VCaP (cell line): ENCODE measurements at regions not wholly inside any gene's neighbourhood (a gene's known extent, or its start where the extent isn't known, plus 50 kb on each side); places are given as distances from the start of the nearest gene placed in this dataset.
"Not testable (repeated sequence)": the region's sequence is repeated elsewhere in the genome, so short reads cannot be mapped to it uniquely, and the experiment has no call there.

Experiments
- H3K27ac ChIP-seq: fragments of 450-650 bp; 2 replicates; pipeline ENCODE4 v1.5.1; 2017
- CTCF ChIP-seq: fragments of 450-650 bp; conservative IDR thresholded peaks from 2 replicates; pipeline ENCODE4 v1.5.1; 2017; ENCODE audit warnings: mild to moderate bottlenecking, moderate library complexity

- no peak overlapping the region for H3K27ac ChIP-seq
- no peak for TF ChIP-seq CTCF
These were observed 472.4 kb upstream of the SALL3 start for GRCh38 chr18:78507217-78507616.

DNA sequence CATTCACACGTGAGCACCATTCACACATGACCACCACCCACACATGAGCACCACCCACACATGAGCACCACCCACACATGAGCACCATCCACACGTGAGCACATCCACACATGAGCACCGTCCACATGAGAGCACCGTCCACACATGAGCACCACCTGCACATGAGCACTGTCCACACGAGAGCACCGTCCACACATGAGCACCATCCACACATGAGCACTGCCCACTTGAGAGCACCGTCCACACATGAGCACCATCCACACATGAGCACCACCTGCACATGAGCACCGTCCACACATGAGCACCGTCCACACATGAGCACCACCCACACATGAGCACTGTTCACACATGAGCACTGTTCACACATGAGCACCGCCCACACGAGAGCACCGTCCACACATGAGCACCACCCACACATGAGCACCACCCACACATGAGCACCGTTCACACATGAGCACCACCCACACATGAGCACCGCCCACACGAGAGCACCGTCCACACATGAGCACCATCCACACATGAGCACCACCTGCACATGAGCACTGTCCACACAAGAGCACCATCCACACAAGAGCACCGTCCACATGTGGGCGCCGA is 471.3 kb upstream of the SALL3 start:
- not testable (repeated sequence) for H3K27ac ChIP-seq

DNA sequence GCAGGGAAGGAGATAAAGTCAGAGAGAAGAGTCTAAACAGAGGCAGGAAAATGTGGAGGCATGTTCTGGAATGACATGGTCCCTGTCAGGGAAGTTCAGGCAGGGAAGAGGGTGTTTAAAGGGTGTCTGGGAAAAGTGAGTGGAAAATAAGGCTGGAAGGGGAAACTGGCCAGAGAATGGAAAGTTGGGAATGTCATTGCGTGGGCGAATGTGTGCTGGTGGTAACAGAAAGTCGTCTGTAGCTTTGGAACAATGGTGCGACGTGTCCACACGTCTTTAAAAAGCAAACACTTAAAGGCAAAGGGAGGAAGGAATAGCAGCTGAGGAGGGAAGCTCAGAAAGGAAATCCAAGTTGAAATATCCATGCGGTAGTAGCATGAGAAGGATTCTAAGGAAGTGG is 469.5 kb upstream of the SALL3 start:
- H3K27ac ChIP-seq, result no peak overlapping the region
- no peak for TF ChIP-seq CTCF

DNA sequence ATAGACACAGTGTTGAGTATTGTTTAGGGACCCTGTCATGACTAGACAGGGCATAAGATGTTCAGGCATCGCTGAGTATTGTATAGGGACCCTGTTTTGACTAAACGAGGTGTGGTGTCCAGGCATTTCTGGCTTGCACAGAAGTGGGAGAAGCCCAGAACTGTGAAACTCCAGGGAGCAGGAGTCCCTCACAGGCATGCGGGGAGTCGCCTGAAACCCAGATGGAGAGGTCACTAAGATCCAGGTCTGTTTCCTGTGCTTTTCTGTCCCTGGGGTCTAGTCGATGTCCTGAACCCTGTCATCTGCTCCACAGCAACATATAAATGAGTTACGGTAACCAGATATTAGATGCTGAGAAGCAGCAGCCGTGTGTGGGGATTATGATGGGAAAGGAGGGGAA is 469.0 kb upstream of the SALL3 start:
- no peak overlapping the region for H3K27ac ChIP-seq
- no peak for TF ChIP-seq CTCF

DNA sequence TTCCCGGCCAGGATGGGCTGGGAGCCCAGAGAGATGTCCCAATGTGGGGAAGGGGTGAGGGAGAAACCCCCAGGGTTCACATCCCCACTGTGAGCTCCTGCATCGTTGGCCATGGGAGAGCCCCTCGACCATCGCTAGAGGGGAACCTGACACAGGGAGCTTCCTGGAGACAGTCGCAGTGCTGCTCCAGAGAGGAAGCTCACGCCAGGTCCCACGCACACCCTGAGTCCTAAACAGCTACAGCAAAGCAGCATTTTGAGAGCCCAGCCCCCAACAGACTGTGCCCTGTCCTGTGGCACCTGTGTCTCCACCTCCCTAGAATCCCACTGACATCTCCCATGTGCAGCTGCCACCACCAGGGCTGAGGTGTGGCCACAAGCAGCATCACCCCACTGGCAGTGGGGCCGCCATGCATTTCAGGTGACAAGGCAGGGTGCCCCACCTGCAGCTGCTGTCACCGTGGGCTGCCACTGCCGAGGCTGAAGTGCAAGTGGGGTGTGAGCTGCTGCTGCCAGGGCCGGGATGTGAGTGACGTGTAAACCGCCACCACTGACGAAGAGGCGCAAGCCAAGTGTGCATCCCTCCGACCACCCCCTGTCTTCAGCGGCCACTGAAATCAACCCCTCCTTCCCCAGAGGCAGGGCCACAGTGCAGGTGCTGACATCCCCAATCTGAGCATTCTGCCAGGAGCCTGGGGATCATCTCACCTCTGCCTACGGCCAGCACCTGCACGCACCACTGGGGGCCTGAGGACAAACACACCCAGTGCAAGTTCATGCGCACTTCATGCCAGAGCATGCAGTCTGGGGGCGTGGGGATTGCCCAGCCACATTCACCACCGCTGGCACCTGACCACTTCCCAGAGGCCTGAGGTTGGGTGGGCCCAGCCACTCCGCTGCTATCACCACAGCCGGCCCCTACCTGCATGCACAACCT is 467.7 kb upstream of the SALL3 start:
- TF ChIP-seq CTCF, result no peak

DNA sequence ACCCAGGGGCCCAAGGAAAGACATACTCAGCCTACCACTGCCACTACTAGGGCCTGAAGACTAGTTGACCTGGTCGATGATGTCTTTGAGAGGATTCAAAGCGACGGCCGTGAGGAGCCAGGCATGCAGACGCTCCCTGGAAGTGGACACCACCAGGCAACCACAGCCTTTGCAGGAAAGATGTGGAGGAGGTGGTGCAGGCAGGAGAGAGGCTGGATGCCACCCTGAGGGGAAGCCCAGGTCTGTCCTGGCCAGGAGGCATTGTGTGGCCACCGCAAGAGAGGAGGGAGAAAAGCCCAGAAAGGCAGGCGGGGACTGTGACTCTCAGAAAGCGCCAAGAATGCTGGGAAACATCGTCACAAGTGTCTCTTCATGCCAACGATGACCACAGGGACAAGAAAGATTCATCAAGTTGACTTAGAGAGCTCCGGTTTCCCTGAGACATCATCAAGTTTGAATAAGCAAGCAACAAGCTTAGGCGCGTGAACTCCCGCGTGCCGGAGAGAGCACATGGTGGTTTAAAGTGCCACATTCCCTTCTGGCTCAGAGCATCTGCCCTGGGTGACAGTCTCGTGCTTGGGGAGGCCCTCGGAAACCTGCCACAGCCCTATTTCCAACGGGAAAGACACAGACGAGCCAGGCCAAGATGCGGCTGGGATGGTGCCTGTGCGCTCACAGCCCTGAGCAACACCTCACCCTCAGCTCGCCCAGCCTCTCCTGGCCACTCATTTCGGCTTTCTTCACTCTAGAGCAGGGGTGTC is 464.5 kb upstream of the SALL3 start:
- H3K27ac ChIP-seq, result no peak overlapping the region; the same call in 1 of the 2 replicates
- TF ChIP-seq CTCF, result no peak

More for the DNA sequence above, 467.7 kb upstream of the SALL3 start:
- H3K27ac ChIP-seq, result no peak overlapping the region

DNA sequence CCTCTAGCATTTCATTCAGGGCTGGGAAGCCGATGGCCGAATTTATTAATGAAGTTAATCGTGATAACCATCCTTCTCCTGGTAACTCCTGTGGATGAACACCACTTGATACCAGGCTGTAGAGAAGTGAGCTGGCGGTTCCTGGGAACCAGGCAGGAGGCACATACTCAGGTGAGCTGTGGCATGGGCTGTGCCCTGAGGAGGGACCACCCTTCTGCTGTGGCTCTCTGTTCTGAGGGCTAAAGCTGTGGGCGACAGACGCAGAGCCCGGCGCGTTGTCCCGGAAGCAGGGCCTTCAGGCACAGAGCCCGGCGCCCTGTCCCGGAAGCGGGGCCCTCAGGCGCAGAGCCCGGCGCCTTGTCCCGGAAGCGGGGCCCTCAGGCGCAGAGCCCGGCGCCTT is 462.3 kb upstream of the SALL3 start:
- H3K27ac ChIP-seq, result no peak overlapping the region
- no peak for TF ChIP-seq CTCF
